ENCODE measurements at regions not wholly inside any gene's neighbourhood (a gene's known extent, or its start where the extent isn't known, plus 50 kb on each side); places are given as distances from the start of the nearest gene placed in this dataset.

DNA sequence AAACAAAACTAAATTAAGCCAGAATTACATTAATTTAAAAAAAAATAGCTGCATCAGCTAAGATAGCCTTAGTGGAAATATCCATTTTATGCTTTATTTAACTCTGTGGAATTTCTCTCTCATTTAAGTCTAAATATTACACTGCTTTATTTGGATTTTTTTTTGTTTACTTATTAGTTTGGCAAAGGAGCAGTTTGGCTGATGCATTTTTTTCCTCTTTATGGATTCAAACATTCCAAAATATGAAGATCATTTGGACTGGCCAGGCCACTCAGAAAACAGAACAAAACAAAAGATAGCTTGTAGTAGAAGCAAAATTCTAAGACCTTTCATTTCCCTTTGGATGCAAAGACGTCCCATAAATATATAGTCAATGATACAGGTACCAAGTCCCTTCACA, 707.3 kb upstream of the UBE2E2 start:
- Histone ChIP-seq H3K4me1 (ENCODE audit: insufficient read depth, low read length) (peaks cover 11% of the 10 kb centered on the region; the same call in 1 of the 2 replicates), H3K9ac (ENCODE audit: low read depth, low read length) (no peak overlapping the region), H3K4me3 (ENCODE audit: low read length) (no peak overlapping the region), H3K27me3 (ENCODE audit: insufficient read depth, low read length) (peaks cover 37% of the 10 kb centered on the region), H3K9me3 (ENCODE audit: insufficient read depth, low read depth, low read length) (no peaks in the 10 kb centered on the region), H3K27ac (ENCODE audit: low read length) (no peak overlapping the region), H3K36me3 (ENCODE audit: insufficient read depth, low read depth, low read length) (no peaks in the 10 kb centered on the region)

DNA sequence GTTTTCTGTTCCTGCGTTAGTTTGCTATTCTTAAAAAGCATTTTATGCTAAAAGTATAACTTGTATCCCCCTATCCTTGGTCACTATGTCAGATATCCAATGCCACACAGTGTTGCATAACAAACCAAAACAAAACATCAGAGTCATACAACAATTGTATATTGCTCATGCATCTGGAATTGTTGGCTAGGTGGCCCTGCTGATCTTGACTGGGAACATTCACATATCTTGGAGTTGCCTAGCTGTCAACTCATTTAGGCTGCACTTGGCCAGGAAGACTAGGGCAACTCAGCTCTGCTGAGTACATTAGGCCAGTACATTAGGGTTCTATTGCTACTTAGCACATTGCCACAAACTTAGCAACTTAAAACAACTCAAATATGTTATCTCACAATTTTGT, 706.5 kb upstream of the UBE2E2 start:
- Histone ChIP-seq H3K36me3 (ENCODE audit: insufficient read depth, low read depth, low read length) (no peaks in the 10 kb centered on the region), H3K9me3 (ENCODE audit: insufficient read depth, low read depth, low read length) (no peaks in the 10 kb centered on the region), H3K4me1 (ENCODE audit: insufficient read depth, low read length) (peaks cover 11% of the 10 kb centered on the region; the same call in 1 of the 2 replicates), H3K27ac (ENCODE audit: low read length) (no peak overlapping the region), H3K4me3 (ENCODE audit: low read length) (no peak overlapping the region), H3K9ac (ENCODE audit: low read depth, low read length) (no peak overlapping the region), H3K27me3 (ENCODE audit: insufficient read depth, low read length) (peaks cover 37% of the 10 kb centered on the region)

DNA sequence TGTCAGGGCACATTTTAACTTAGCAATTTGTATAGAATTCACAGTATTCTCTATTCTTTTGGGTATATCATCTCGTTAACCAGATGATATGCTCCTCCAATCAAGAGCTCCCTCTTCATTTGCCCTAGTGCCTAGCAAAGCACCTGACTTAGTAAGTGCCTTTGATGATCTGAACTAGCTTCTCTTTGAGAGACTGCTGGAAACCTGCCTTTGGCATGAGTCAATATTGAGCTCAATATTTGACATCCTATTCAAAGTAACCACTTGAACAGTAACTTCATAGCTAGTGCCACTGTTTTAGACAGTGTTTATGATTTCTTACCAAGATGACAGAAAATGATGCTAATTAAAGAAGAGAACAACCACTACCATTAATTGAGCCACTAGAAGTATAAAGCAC, 696.3 kb upstream of the UBE2E2 start:
- Histone ChIP-seq H3K4me1 (ENCODE audit: insufficient read depth, low read length) (no peaks in the 10 kb centered on the region), H3K27ac (ENCODE audit: low read length) (no peak overlapping the region), H3K9ac (ENCODE audit: low read depth, low read length) (no peak overlapping the region)

DNA sequence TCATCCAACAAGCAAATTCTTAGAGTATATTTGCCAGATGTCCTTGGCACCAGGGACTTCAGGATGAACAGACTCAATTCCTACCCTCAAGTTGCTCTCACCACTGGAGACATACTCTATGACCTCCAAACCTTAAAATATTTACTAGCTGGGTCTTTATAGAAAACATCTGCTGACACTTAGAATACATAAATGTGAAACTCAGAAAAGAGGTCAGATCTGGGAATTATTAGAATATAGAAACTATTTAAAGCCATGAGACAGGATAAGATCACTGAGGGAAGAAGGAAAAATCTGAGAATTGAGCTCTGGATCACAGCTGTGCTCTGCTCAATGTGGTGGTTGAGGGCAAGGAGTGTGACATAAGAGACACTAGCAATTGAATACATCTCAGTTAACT, 695.4 kb upstream of the UBE2E2 start:
- Histone ChIP-seq H3K9ac (ENCODE audit: low read depth, low read length) (no peak overlapping the region), H3K9me3 (ENCODE audit: insufficient read depth, low read depth, low read length) (no peaks in the 10 kb centered on the region), H3K36me3 (ENCODE audit: insufficient read depth, low read depth, low read length) (no peaks in the 10 kb centered on the region), H3K4me3 (ENCODE audit: low read length) (no peak overlapping the region), H3K27me3 (ENCODE audit: insufficient read depth, low read length) (no peaks in the 10 kb centered on the region), H3K4me1 (ENCODE audit: insufficient read depth, low read length) (no peaks in the 10 kb centered on the region), H3K27ac (ENCODE audit: low read length) (no peak overlapping the region)

More for the DNA sequence above, 696.3 kb upstream of the UBE2E2 start:
- Histone ChIP-seq H3K36me3 (ENCODE audit: insufficient read depth, low read depth, low read length) (no peaks in the 10 kb centered on the region), H3K9me3 (ENCODE audit: insufficient read depth, low read depth, low read length) (no peaks in the 10 kb centered on the region), H3K4me3 (ENCODE audit: low read length) (no peak overlapping the region), H3K27me3 (ENCODE audit: insufficient read depth, low read length) (no peaks in the 10 kb centered on the region)

DNA sequence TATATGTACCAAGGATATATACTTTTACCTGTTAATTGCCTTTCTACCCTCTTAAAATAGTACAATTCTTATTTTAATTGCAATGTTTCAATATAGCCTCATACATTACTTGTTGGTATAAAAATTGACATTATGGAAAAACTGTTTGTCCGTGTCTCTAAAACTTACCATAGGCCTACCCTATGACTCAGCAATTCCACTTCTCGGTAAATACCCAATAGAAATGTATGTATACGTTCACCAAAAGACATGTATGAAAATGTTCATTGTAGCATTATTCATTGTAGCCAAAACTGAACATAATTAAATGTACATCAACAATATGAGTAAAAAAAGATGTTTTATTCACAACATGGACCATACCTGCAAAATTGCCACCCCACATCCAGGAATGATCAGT, 679.2 kb upstream of the UBE2E2 start:
- H3K4me1 ChIP-seq (ENCODE audit: insufficient read depth, low read length) = no peaks in the 10 kb centered on the region
- H3K27me3 ChIP-seq (ENCODE audit: insufficient read depth, low read length) = no peaks in the 10 kb centered on the region
- no peak overlapping the region for H3K9ac ChIP-seq (ENCODE audit: low read depth, low read length)
- no peaks in the 10 kb centered on the region for H3K9me3 ChIP-seq (ENCODE audit: insufficient read depth, low read depth, low read length)
- H3K4me3 ChIP-seq (ENCODE audit: low read length) = no peak overlapping the region
- no peaks in the 10 kb centered on the region for H3K36me3 ChIP-seq (ENCODE audit: insufficient read depth, low read depth, low read length)
- no peak overlapping the region for H3K27ac ChIP-seq (ENCODE audit: low read length)

DNA sequence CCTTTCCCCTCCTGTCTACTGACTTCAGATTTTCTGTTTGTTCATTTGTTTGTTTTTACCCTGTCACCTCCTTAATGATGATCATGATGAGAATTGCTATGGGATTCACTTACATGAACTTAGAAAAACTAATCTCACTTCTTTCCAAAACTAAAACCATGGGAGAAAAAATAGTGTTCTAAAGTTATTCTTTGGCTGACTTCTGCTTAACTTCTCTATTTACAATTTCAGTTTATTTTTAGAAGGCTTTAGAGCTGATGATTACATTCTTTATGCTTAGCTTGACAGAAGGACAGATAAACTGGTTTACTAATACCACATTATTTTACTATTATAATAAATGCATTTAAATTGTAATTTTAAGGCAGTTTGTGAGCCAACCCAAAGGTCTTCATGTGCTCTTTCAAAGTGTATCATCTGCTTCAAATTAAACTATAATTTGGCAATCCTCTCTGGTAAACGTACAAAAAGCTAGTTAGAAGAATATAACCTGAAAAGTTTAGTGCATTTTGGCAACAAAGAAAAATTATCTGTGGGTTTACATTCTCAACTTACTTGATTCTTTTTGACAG, 676.8 kb upstream of the UBE2E2 start:
- H3K9me3 ChIP-seq (ENCODE audit: insufficient read depth, low read depth, low read length) = no peaks in the 10 kb centered on the region
- H3K36me3 ChIP-seq (ENCODE audit: insufficient read depth, low read depth, low read length) = no peaks in the 10 kb centered on the region
- H3K27me3 ChIP-seq (ENCODE audit: insufficient read depth, low read length) = no peaks in the 10 kb centered on the region
- H3K27ac ChIP-seq (ENCODE audit: low read length) = no peak overlapping the region
- no peak overlapping the region for H3K4me3 ChIP-seq (ENCODE audit: low read length)
- H3K4me1 ChIP-seq (ENCODE audit: insufficient read depth, low read length) = no peaks in the 10 kb centered on the region
- no peak overlapping the region for H3K9ac ChIP-seq (ENCODE audit: low read depth, low read length)

DNA sequence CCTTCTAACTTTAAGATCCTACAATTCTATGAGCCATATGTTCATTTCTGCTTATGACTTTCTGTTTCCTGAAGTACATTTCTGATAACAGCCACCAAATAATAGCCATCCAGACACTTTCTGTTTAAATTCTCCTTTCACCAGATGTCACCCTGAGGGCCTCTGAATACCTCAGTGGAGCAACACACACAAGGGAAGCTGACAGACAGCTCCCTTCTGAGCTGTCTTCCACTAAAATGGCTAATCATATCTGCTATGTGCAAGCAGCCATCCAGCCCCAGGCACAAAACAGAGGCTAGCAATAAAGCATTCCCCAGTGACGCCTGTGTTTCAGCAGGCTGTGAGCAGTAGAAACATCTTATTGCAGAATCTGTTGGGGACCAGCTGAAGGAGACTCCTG, 666.6 kb upstream of the UBE2E2 start:
- Histone ChIP-seq H3K4me1 (ENCODE audit: insufficient read depth, low read length) (no peaks in the 10 kb centered on the region), H3K9me3 (ENCODE audit: insufficient read depth, low read depth, low read length) (no peaks in the 10 kb centered on the region)

DNA sequence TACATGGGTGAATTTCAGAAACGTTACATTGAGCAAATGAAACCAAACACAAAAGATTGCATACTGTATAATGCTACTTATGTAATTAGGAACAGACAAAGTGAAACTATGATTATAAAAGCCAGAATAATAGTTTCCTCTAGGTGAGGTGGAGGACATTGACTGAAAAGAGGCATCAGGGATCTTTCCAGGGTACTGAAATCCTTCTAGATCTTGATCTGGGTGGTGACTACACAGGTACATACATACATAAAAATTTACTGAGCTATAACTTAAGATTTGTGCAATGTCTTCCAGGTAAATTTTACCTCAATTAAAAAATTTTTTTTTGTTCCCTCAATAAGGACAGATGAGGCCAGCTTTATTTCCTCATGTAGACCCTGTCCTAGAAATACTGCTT, 665.6 kb upstream of the UBE2E2 start:
- Histone ChIP-seq H3K27me3 (ENCODE audit: insufficient read depth, low read length) (no peaks in the 10 kb centered on the region), H3K4me3 (ENCODE audit: low read length) (no peak overlapping the region), H3K9me3 (ENCODE audit: insufficient read depth, low read depth, low read length) (no peaks in the 10 kb centered on the region), H3K9ac (ENCODE audit: low read depth, low read length) (no peak overlapping the region), H3K4me1 (ENCODE audit: insufficient read depth, low read length) (no peaks in the 10 kb centered on the region), H3K27ac (ENCODE audit: low read length) (no peak overlapping the region), H3K36me3 (ENCODE audit: insufficient read depth, low read depth, low read length) (no peaks in the 10 kb centered on the region)

More for the DNA sequence above, 666.6 kb upstream of the UBE2E2 start:
- H3K36me3 ChIP-seq (ENCODE audit: insufficient read depth, low read depth, low read length) = no peaks in the 10 kb centered on the region
- no peak overlapping the region for H3K9ac ChIP-seq (ENCODE audit: low read depth, low read length)
- no peak overlapping the region for H3K4me3 ChIP-seq (ENCODE audit: low read length)
- no peak overlapping the region for H3K27ac ChIP-seq (ENCODE audit: low read length)
- no peaks in the 10 kb centered on the region for H3K27me3 ChIP-seq (ENCODE audit: insufficient read depth, low read length)

DNA sequence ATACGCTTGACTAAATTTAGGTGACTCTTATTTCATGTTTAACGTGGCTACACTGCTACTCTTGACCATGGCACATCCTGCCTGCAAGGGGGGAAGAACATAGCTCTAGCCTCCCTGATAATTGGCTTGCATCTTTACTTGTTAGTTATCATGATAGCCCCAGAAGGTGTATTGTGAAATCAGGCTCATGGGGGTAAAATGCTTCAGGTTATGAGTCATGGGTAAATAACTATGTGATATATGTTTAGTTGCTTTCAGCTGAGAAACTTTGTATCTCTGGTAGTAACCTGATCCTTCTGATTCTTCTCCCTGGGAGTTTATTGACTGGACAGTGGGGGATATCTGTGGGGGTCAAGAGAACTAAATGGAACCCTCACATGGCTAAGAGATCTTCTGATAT, 660.8 kb upstream of the UBE2E2 start:
- no peaks in the 10 kb centered on the region for H3K4me1 ChIP-seq (ENCODE audit: insufficient read depth, low read length)
- no peaks in the 10 kb centered on the region for H3K36me3 ChIP-seq (ENCODE audit: insufficient read depth, low read depth, low read length)
- no peak overlapping the region for H3K9ac ChIP-seq (ENCODE audit: low read depth, low read length)
- H3K27ac ChIP-seq (ENCODE audit: low read length) = no peak overlapping the region
- H3K4me3 ChIP-seq (ENCODE audit: low read length) = no peak overlapping the region
- no peaks in the 10 kb centered on the region for H3K9me3 ChIP-seq (ENCODE audit: insufficient read depth, low read depth, low read length)
- no peaks in the 10 kb centered on the region for H3K27me3 ChIP-seq (ENCODE audit: insufficient read depth, low read length)

DNA sequence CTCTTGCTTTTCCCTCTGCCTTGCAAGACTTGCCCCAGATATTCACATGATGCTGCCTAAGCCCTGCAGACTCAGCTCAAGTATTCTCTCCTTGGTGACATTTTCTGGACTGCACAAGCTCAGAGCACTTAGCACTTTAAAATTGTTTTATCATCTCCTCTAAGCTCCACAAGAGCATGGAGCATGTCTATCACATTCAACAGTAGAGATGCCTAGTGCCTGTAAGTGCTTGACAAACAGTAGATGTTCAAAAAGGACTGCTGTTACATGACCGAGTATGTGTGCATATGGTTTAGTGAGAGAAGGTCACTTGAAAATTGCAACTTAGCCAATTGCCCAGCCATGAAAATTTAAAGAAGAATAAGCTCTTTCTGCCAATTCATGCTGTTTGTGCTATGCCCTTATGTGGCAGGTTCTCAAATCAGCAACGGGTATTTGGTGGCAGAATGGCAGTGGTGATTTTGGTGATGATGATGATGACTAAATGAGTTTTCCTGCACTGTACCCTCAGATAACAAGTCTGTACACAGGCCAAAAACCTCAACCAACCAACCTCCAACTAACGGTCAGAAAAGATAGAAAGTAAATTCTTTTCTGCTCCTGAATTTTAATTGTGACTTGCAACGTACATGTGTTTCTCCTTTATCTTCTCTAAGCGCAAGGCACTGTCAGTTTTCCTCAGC, 647.2 kb upstream of the UBE2E2 start:
- H3K27me3 ChIP-seq (ENCODE audit: insufficient read depth, low read length) = no peaks in the 10 kb centered on the region
- H3K4me1 ChIP-seq (ENCODE audit: insufficient read depth, low read length) = no peaks in the 10 kb centered on the region
- no peaks in the 10 kb centered on the region for H3K9me3 ChIP-seq (ENCODE audit: insufficient read depth, low read depth, low read length)
- H3K4me3 ChIP-seq (ENCODE audit: low read length) = no peak overlapping the region
- no peak overlapping the region for H3K9ac ChIP-seq (ENCODE audit: low read depth, low read length)
- no peak overlapping the region for H3K27ac ChIP-seq (ENCODE audit: low read length)
- no peaks in the 10 kb centered on the region for H3K36me3 ChIP-seq (ENCODE audit: insufficient read depth, low read depth, low read length)

DNA sequence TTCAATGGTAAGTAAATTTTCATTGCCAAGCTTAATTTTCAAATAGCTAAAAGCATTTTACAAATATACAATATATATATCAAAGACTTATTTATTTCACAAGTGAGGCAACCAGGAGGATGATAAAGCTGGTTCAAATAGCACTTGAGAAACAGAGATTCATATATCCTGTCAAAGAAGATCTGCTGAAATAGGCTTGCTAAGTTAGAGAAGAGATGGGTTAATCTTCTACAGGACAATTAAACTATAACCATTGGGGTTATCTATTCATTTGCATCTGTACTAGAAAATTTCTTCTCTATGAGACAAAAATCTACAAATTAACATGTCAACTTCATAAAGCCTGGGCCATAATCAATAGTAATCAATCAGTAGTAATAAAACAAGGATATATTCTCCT, 637.7 kb upstream of the UBE2E2 start:
- H3K36me3 ChIP-seq (ENCODE audit: insufficient read depth, low read depth, low read length) = no peaks in the 10 kb centered on the region
- H3K9ac ChIP-seq (ENCODE audit: low read depth, low read length) = no peak overlapping the region

DNA sequence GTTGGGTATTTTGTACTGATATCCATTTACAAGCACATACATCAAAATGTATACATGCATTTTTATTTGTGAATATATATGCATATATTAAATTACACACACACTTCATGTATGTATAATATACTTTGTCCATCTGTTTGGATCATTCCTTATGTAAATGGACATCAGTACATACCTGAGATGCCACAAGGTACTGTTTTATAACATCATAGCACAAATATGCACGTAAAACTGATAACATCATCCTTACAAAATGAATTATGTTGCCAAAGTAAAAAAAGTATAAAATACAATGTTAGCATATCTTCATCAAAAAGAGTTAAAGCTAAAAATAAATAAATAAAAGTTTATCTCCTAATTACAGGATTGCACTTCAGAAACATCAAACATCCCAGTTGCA, 634.8 kb upstream of the UBE2E2 start:
- H3K27ac ChIP-seq (ENCODE audit: low read length) = no peak overlapping the region
- no peaks in the 10 kb centered on the region for H3K36me3 ChIP-seq (ENCODE audit: insufficient read depth, low read depth, low read length)
- no peaks in the 10 kb centered on the region for H3K4me1 ChIP-seq (ENCODE audit: insufficient read depth, low read length)
- no peak overlapping the region for H3K9ac ChIP-seq (ENCODE audit: low read depth, low read length)
- H3K9me3 ChIP-seq (ENCODE audit: insufficient read depth, low read depth, low read length) = no peaks in the 10 kb centered on the region
- H3K27me3 ChIP-seq (ENCODE audit: insufficient read depth, low read length) = no peaks in the 10 kb centered on the region
- H3K4me3 ChIP-seq (ENCODE audit: low read length) = no peak overlapping the region

More for the DNA sequence above, 637.7 kb upstream of the UBE2E2 start:
- H3K9me3 ChIP-seq (ENCODE audit: insufficient read depth, low read depth, low read length) = no peaks in the 10 kb centered on the region
- H3K27ac ChIP-seq (ENCODE audit: low read length) = no peak overlapping the region
- no peak overlapping the region for H3K4me3 ChIP-seq (ENCODE audit: low read length)
- no peaks in the 10 kb centered on the region for H3K27me3 ChIP-seq (ENCODE audit: insufficient read depth, low read length)
- no peaks in the 10 kb centered on the region for H3K4me1 ChIP-seq (ENCODE audit: insufficient read depth, low read length)
